SK-N-SH treated with all-trans-retinoic acid at 6 μM for 48 hours (cell line): ENCODE measurements at regions not wholly inside any gene's neighbourhood (a gene's known extent, or its start where the extent isn't known, plus 50 kb on each side); places are given as distances from the start of the nearest gene placed in this dataset.
A peak's percentile ranks its signal among the peaks of the same experiment; 100 is the strongest.

Experiments
- BACH2 ChIP-seq: fragments of 250-450 bp; sonication (Bioruptor Pico); IDR thresholded peaks from 2 replicates; pipeline ENCODE4 v1.9.0; 2021; ENCODE audit warnings: mild to moderate bottlenecking, borderline replicate concordance
- CSDC2 ChIP-seq: fragments of 250-450 bp; sonication (Bioruptor Pico); IDR thresholded peaks from 2 replicates; pipeline ENCODE4 v1.5.0; 2020; ENCODE audit warnings: mild to moderate bottlenecking, moderate library complexity
- CSRNP3 ChIP-seq: fragments of 250-450 bp; sonication (Bioruptor Pico); IDR thresholded peaks from 2 replicates; pipeline ENCODE4 v1.5.1; 2021; ENCODE audit warnings: mild to moderate bottlenecking, moderate library complexity
- GLIS3 ChIP-seq: fragments of 250-450 bp; sonication (Bioruptor Pico); IDR thresholded peaks from 2 replicates; pipeline ENCODE4 v1.5.0; 2020; ENCODE audit warnings: mild to moderate bottlenecking, moderate library complexity
- ISL1 ChIP-seq: fragments of 250-450 bp; sonication (Bioruptor Pico); IDR thresholded peaks from 2 replicates; pipeline ENCODE4 v2.1.2; 2022; ENCODE audit warnings: mild to moderate bottlenecking, moderate library complexity
- RARB ChIP-seq: fragments of 250-450 bp; sonication (Bioruptor Pico); IDR thresholded peaks from 2 replicates; pipeline ENCODE4 v1.8.0; 2021; ENCODE audit warnings: mild to moderate bottlenecking, moderate library complexity
- TCF4 ChIP-seq: fragments of 250-450 bp; sonication (Bioruptor Pico); IDR thresholded peaks from 2 replicates; pipeline ENCODE4 v1.8.0; 2021; ENCODE audit warnings: mild to moderate bottlenecking, moderate library complexity, borderline replicate concordance
- ZFP3 ChIP-seq: fragments of 250-450 bp; sonication (Bioruptor Pico); IDR thresholded peaks from 2 replicates; pipeline ENCODE4 v1.5.0; 2020; ENCODE audit warnings: mild to moderate bottlenecking, moderate library complexity
- ZFP30 ChIP-seq: fragments of 450-650 bp; formaldehyde crosslinking; IDR thresholded peaks from 2 replicates; pipeline ENCODE4 v1.5.0; 2022; ENCODE audit warnings: mild to moderate bottlenecking, moderate library complexity
- TF ChIP-seq, protein P1 (sequence below): fragments of 250-450 bp; sonication (Bioruptor Pico); IDR thresholded peaks from 2 replicates; pipeline ENCODE4 v1.5.0; 2020; ENCODE audit warnings: mild to moderate bottlenecking, moderate library complexity
- TF ChIP-seq, protein P2 (sequence below): fragments of 250-450 bp; sonication (Bioruptor Pico); IDR thresholded peaks from 2 replicates; pipeline ENCODE4 v1.8.0; 2021; ENCODE audit warnings: low read depth, mild to moderate bottlenecking, moderate library complexity, borderline replicate concordance

DNA sequence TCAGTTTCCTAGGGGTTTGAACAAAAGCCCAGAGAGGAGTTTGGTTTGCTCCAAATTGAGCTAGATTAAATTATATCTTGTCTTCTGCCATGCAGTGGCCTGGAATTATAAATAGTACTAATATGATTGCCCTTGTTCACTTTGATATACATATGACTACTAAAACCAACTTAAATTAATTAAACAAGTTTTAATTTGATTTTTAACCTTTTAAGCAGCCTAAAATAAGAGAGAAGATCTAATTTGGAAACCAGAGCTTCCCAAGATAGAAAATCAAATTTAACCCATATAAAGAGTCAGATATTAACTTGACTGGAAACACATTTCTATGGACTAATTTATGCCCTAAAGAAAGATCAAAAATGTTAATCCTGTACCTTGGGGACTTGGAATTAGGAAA is 444.5 kb upstream of the SLC8A1 start:
- TF ChIP-seq RARB (CRISPR knock-in tag) (no peak; the same call in 1 of the 2 replicates), GLIS3 (peak; percentile 99), CSRNP3 (CRISPR knock-in tag) (peak; percentile 100), CSDC2 (CRISPR knock-in tag) (peak; percentile 72; the same call in 1 of the 2 replicates), TCF4 (CRISPR knock-in tag) (peak; percentile 100), ZFP3 (CRISPR knock-in tag) (peak; percentile 91), ZFP30 (peak; percentile 72), ISL1 (CRISPR knock-in tag) (peak; percentile 100), BACH2 (CRISPR knock-in tag) (peak; percentile 56; the same call in 1 of the 2 replicates)
- TF ChIP-seq, protein P1, sequence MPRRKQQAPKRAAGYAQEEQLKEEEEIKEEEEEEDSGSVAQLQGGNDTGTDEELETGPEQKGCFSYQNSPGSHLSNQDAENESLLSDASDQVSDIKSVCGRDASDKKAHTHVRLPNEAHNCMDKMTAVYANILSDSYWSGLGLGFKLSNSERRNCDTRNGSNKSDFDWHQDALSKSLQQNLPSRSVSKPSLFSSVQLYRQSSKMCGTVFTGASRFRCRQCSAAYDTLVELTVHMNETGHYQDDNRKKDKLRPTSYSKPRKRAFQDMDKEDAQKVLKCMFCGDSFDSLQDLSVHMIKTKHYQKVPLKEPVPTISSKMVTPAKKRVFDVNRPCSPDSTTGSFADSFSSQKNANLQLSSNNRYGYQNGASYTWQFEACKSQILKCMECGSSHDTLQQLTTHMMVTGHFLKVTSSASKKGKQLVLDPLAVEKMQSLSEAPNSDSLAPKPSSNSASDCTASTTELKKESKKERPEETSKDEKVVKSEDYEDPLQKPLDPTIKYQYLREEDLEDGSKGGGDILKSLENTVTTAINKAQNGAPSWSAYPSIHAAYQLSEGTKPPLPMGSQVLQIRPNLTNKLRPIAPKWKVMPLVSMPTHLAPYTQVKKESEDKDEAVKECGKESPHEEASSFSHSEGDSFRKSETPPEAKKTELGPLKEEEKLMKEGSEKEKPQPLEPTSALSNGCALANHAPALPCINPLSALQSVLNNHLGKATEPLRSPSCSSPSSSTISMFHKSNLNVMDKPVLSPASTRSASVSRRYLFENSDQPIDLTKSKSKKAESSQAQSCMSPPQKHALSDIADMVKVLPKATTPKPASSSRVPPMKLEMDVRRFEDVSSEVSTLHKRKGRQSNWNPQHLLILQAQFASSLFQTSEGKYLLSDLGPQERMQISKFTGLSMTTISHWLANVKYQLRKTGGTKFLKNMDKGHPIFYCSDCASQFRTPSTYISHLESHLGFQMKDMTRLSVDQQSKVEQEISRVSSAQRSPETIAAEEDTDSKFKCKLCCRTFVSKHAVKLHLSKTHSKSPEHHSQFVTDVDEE (CRISPR knock-in tag): peak; percentile 100
- TF ChIP-seq, protein P2, sequence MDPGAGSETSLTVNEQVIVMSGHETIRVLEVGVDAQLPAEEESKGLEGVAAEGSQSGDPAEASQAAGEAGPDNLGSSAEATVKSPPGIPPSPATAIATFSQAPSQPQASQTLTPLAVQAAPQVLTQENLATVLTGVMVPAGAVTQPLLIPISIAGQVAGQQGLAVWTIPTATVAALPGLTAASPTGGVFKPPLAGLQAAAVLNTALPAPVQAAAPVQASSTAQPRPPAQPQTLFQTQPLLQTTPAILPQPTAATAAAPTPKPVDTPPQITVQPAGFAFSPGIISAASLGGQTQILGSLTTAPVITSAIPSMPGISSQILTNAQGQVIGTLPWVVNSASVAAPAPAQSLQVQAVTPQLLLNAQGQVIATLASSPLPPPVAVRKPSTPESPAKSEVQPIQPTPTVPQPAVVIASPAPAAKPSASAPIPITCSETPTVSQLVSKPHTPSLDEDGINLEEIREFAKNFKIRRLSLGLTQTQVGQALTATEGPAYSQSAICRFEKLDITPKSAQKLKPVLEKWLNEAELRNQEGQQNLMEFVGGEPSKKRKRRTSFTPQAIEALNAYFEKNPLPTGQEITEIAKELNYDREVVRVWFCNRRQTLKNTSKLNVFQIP (CRISPR knock-in tag): peak; percentile 99; the same call in 1 of the 2 replicates
